ENCODE measurements at regions not wholly inside any gene's neighbourhood (a gene's known extent, or its start where the extent isn't known, plus 50 kb on each side); places are given as distances from the start of the nearest gene placed in this dataset.
"Not testable (repeated sequence)": the region's sequence is repeated elsewhere in the genome, so short reads cannot be mapped to it uniquely, and the experiment has no call there.

- DNase-seq = no peak
Measured at GRCh38 chr3:197367081-197367780, 68.8 kb upstream of the DLG1 start.

GRCh38 chr3:197366301-197367044, 68.1 kb upstream of the DLG1 start:
- DNase-seq = no peak

- no peak for DNase-seq
Measured at GRCh38 chr3:197365586-197365985, 67.2 kb upstream of the DLG1 start.

- no peak for DNase-seq
Measured at GRCh38 chr3:197364410-197365071, 66.1 kb upstream of the DLG1 start.

GRCh38 chr3:197363553-197364409, 65.4 kb upstream of the DLG1 start:
- DNase-seq = no peak

- no peak for DNase-seq
Measured at GRCh38 chr3:197362081-197362480, 63.7 kb upstream of the DLG1 start.

GRCh38 chr3:197360095-197360494, 61.7 kb upstream of the DLG1 start:
- not testable (repeated sequence) for DNase-seq

GRCh38 chr3:197359476-197359875, 61.1 kb upstream of the DLG1 start:
- not testable (repeated sequence) for DNase-seq

GRCh38 chr3:197356741-197357140, 58.3 kb upstream of the DLG1 start:
- DNase-seq = no peak

- DNase-seq = no peak
Measured at GRCh38 chr3:197356275-197356674, 57.9 kb upstream of the DLG1 start.

GRCh38 chr3:197355713-197356112, 57.3 kb upstream of the DLG1 start:
- DNase-seq = no peak

- DNase-seq = no peak
Measured at GRCh38 chr3:197354568-197355001, 56.2 kb upstream of the DLG1 start.

- DNase-seq = no peak
Measured at GRCh38 chr3:197353867-197354567, 55.6 kb upstream of the DLG1 start.

- DNase-seq = no peak
Measured at GRCh38 chr3:197353001-197353866, 54.8 kb upstream of the DLG1 start.

GRCh38 chr3:197352382-197352781, 54.0 kb upstream of the DLG1 start:
- no peak for DNase-seq

- DNase-seq = no peak
Measured at GRCh38 chr3:197350446-197350845, 52.0 kb upstream of the DLG1 start.

- no peak for DNase-seq
Measured at GRCh38 chr3:197349368-197349767, 51.0 kb upstream of the DLG1 start.
